ENCODE measurements at regions not wholly inside any gene's neighbourhood (a gene's known extent, or its start where the extent isn't known, plus 50 kb on each side); places are given as distances from the start of the nearest gene placed in this dataset.

GRCh38 chr13:73793361-73793760 lies 340.8 kb downstream of the KLF12 start:
- H3K27ac Mint-ChIP-seq, result peak overlapping the region; percentile 12
- no peak overlapping the region for H3K4me3 Mint-ChIP-seq
- peaks cover 27% of the 10 kb centered on the region for H3K4me1 Mint-ChIP-seq
- H3K9me3 ChIP-seq (ENCODE audit: control insufficient read depth, low read length, poor library complexity, severe bottlenecking), result no peaks in the 10 kb centered on the region
- H3K27me3 Mint-ChIP-seq, result no peaks in the 10 kb centered on the region
- DNase-seq (no peak), ATAC-seq (no peak)
- H3K36me3 Mint-ChIP-seq (ENCODE audit: low read depth), result peaks cover 5% of the 10 kb centered on the region

- no peaks in the 10 kb centered on the region for H3K9me3 ChIP-seq (ENCODE audit: control insufficient read depth, low read length, poor library complexity, severe bottlenecking)
- peaks cover 5% of the 10 kb centered on the region for H3K36me3 Mint-ChIP-seq (ENCODE audit: low read depth)
- H3K4me1 Mint-ChIP-seq, result peaks cover 22% of the 10 kb centered on the region
- DNase-seq (no peak), ATAC-seq (no peak)
- peak overlapping the region; percentile 12 for H3K27ac Mint-ChIP-seq
- no peak overlapping the region for H3K4me3 Mint-ChIP-seq
- H3K27me3 Mint-ChIP-seq, result no peaks in the 10 kb centered on the region
Observed at GRCh38 chr13:73792796-73793195, 341.4 kb downstream of the KLF12 start.

- Mint-ChIP-seq H3K4me3 (no peak overlapping the region), H3K36me3 (ENCODE audit: low read depth) (peaks cover 4% of the 10 kb centered on the region), H3K27ac (peak overlapping the region; percentile 63), H3K27me3 (no peaks in the 10 kb centered on the region), H3K4me1 (peaks cover 30% of the 10 kb centered on the region)
- no peak for ATAC-seq
- DNase-seq, result no peak
- no peaks in the 10 kb centered on the region for H3K9me3 ChIP-seq (ENCODE audit: control insufficient read depth, low read length, poor library complexity, severe bottlenecking)
Observed at GRCh38 chr13:73782450-73783449, 351.5 kb downstream of the KLF12 start.

- DNase-seq (no peak), ATAC-seq (no peak)
- H3K36me3 Mint-ChIP-seq (ENCODE audit: low read depth), result peaks cover 4% of the 10 kb centered on the region
- no peak overlapping the region for H3K4me3 Mint-ChIP-seq
- H3K9me3 ChIP-seq (ENCODE audit: control insufficient read depth, low read length, poor library complexity, severe bottlenecking), result no peaks in the 10 kb centered on the region
- H3K27ac Mint-ChIP-seq, result no peak overlapping the region
- H3K4me1 Mint-ChIP-seq, result peaks cover 32% of the 10 kb centered on the region
- H3K27me3 Mint-ChIP-seq, result no peaks in the 10 kb centered on the region
Observed at GRCh38 chr13:73781384-73781783, 352.8 kb downstream of the KLF12 start.

GRCh38 chr13:73779881-73780280 lies 354.3 kb downstream of the KLF12 start:
- ATAC-seq (no peak), DNase-seq (no peak)
- no peak overlapping the region for H3K27ac Mint-ChIP-seq
- H3K4me1 Mint-ChIP-seq, result peaks cover 20% of the 10 kb centered on the region
- H3K4me3 Mint-ChIP-seq, result no peak overlapping the region
- H3K36me3 Mint-ChIP-seq (ENCODE audit: low read depth), result peaks cover 2% of the 10 kb centered on the region
- no peaks in the 10 kb centered on the region for H3K9me3 ChIP-seq (ENCODE audit: control insufficient read depth, low read length, poor library complexity, severe bottlenecking)
- no peaks in the 10 kb centered on the region for H3K27me3 Mint-ChIP-seq

GRCh38 chr13:73778242-73778864 lies 355.9 kb downstream of the KLF12 start:
- peaks cover 2% of the 10 kb centered on the region for H3K36me3 Mint-ChIP-seq (ENCODE audit: low read depth)
- H3K27me3 Mint-ChIP-seq, result no peaks in the 10 kb centered on the region
- no peak overlapping the region for H3K4me3 Mint-ChIP-seq
- no peak overlapping the region for H3K27ac Mint-ChIP-seq
- ATAC-seq (no peak), DNase-seq (no peak)
- H3K9me3 ChIP-seq (ENCODE audit: control insufficient read depth, low read length, poor library complexity, severe bottlenecking), result no peaks in the 10 kb centered on the region
- H3K4me1 Mint-ChIP-seq, result peaks cover 12% of the 10 kb centered on the region

GRCh38 chr13:73777134-73777533 lies 357.1 kb downstream of the KLF12 start:
- Mint-ChIP-seq H3K27ac (no peak overlapping the region), H3K36me3 (ENCODE audit: low read depth) (peaks cover 9% of the 10 kb centered on the region), H3K27me3 (no peaks in the 10 kb centered on the region), H3K4me1 (peaks cover 5% of the 10 kb centered on the region), H3K4me3 (no peak overlapping the region)
- ATAC-seq (no peak), DNase-seq (no peak)
- no peaks in the 10 kb centered on the region for H3K9me3 ChIP-seq (ENCODE audit: control insufficient read depth, low read length, poor library complexity, severe bottlenecking)

- Mint-ChIP-seq H3K27me3 (no peaks in the 10 kb centered on the region), H3K4me1 (peaks cover 5% of the 10 kb centered on the region), H3K36me3 (ENCODE audit: low read depth) (peaks cover 9% of the 10 kb centered on the region), H3K4me3 (no peak overlapping the region), H3K27ac (no peak overlapping the region)
- no peaks in the 10 kb centered on the region for H3K9me3 ChIP-seq (ENCODE audit: control insufficient read depth, low read length, poor library complexity, severe bottlenecking)
- ATAC-seq (no peak), DNase-seq (no peak)
Observed at GRCh38 chr13:73776151-73776785, 357.9 kb downstream of the KLF12 start.

- H3K4me3 Mint-ChIP-seq, result no peak overlapping the region
- peak overlapping the region; percentile 1 for H3K27ac Mint-ChIP-seq
- H3K36me3 Mint-ChIP-seq (ENCODE audit: low read depth), result peaks cover 7% of the 10 kb centered on the region
- DNase-seq, result no peak
- no peaks in the 10 kb centered on the region for H3K9me3 ChIP-seq (ENCODE audit: control insufficient read depth, low read length, poor library complexity, severe bottlenecking)
- no peak for ATAC-seq
- peaks cover 11% of the 10 kb centered on the region for H3K4me1 Mint-ChIP-seq
- no peaks in the 10 kb centered on the region for H3K27me3 Mint-ChIP-seq
Observed at GRCh38 chr13:73773168-73773549, 361.0 kb downstream of the KLF12 start.

GRCh38 chr13:73772449-73773167 lies 361.6 kb downstream of the KLF12 start:
- H3K4me1 Mint-ChIP-seq, result peaks cover 16% of the 10 kb centered on the region
- H3K36me3 Mint-ChIP-seq (ENCODE audit: low read depth), result peaks cover 7% of the 10 kb centered on the region
- ATAC-seq, result no peak
- no peak for DNase-seq
- H3K4me3 Mint-ChIP-seq, result no peak overlapping the region
- H3K9me3 ChIP-seq (ENCODE audit: control insufficient read depth, low read length, poor library complexity, severe bottlenecking), result no peaks in the 10 kb centered on the region
- H3K27me3 Mint-ChIP-seq, result no peaks in the 10 kb centered on the region
- H3K27ac Mint-ChIP-seq, result no peak overlapping the region

- Mint-ChIP-seq H3K4me1 (peaks cover 40% of the 10 kb centered on the region), H3K27ac (peak overlapping the region; percentile 97), H3K4me3 (peak overlapping the region; percentile 10), H3K27me3 (no peaks in the 10 kb centered on the region), H3K36me3 (ENCODE audit: low read depth) (peaks cover 7% of the 10 kb centered on the region)
- no peak for ATAC-seq
- no peaks in the 10 kb centered on the region for H3K9me3 ChIP-seq (ENCODE audit: control insufficient read depth, low read length, poor library complexity, severe bottlenecking)
- DNase-seq, result peak in 1 of 3 donors; percentile 15
Observed at GRCh38 chr13:73767747-73768315, 366.4 kb downstream of the KLF12 start.

- DNase-seq, result no peak
- H3K4me1 Mint-ChIP-seq, result peaks cover 43% of the 10 kb centered on the region
- ATAC-seq, result peak; percentile 26
Observed at GRCh38 chr13:73767191-73767741, 366.9 kb downstream of the KLF12 start.

More at GRCh38 chr13:73767191-73767741, 366.9 kb downstream of the KLF12 start:
- peak overlapping the region; percentile 56 for H3K4me3 Mint-ChIP-seq
- H3K27ac Mint-ChIP-seq, result peak overlapping the region; percentile 97
- H3K27me3 Mint-ChIP-seq, result no peaks in the 10 kb centered on the region
- no peaks in the 10 kb centered on the region for H3K9me3 ChIP-seq (ENCODE audit: control insufficient read depth, low read length, poor library complexity, severe bottlenecking)
- peaks cover 2% of the 10 kb centered on the region for H3K36me3 Mint-ChIP-seq (ENCODE audit: low read depth)

Measured in T-helper 17 cell (primary cell).